ENCODE measurements at regions not wholly inside any gene's neighbourhood (a gene's known extent, or its start where the extent isn't known, plus 50 kb on each side); places are given as distances from the start of the nearest gene placed in this dataset.

- TF ChIP-seq TCF4 (CRISPR knock-in tag; IDR thresholded peaks at IDR 0.05; ENCODE audit: borderline replicate concordance) (no peak), BACH2 (CRISPR knock-in tag; IDR thresholded peaks at IDR 0.05; ENCODE audit: borderline replicate concordance) (no peak), OSR1 (CRISPR knock-in tag; IDR thresholded peaks at IDR 0.05) (no peak)
Observed at GRCh38 chr2:175743011-175743410, 259.1 kb downstream of the LNPK start (continued).

- TF ChIP-seq CSRNP3 (CRISPR knock-in tag; IDR thresholded peaks at IDR 0.05) (no peak), RARB (CRISPR knock-in tag; IDR thresholded peaks at IDR 0.05) (no peak), ARNTL (CRISPR knock-in tag; IDR thresholded peaks at IDR 0.05; ENCODE audit: borderline replicate concordance, low read depth) (no peak), ZFP3 (CRISPR knock-in tag; IDR thresholded peaks at IDR 0.05) (no peak), TSHZ2 (CRISPR knock-in tag; IDR thresholded peaks at IDR 0.05) (no peak), ZNF70 (CRISPR knock-in tag; IDR thresholded peaks at IDR 0.05) (no peak), ZC3H10 (CRISPR knock-in tag; IDR thresholded peaks at IDR 0.05) (no peak), TOX (CRISPR knock-in tag; IDR thresholded peaks at IDR 0.05; ENCODE audit: borderline replicate concordance) (no peak)
- ATAC-seq = no peak
Observed at GRCh38 chr2:175742367-175742766, 259.7 kb downstream of the LNPK start.

- ATAC-seq = no peak
- TF ChIP-seq BACH2 (CRISPR knock-in tag; IDR thresholded peaks at IDR 0.05; ENCODE audit: borderline replicate concordance) = no peak
- no peak for TF ChIP-seq RARB (CRISPR knock-in tag; IDR thresholded peaks at IDR 0.05)
- no peak for TF ChIP-seq TOX (CRISPR knock-in tag; IDR thresholded peaks at IDR 0.05; ENCODE audit: borderline replicate concordance)
- no peak for TF ChIP-seq ARNTL (CRISPR knock-in tag; IDR thresholded peaks at IDR 0.05; ENCODE audit: borderline replicate concordance, low read depth)
- no peak for TF ChIP-seq CSRNP3 (CRISPR knock-in tag; IDR thresholded peaks at IDR 0.05)
- TF ChIP-seq CREB5 (CRISPR knock-in tag; IDR thresholded peaks at IDR 0.05; ENCODE audit: low read depth) = no peak
- no peak for TF ChIP-seq TSHZ2 (CRISPR knock-in tag; IDR thresholded peaks at IDR 0.05)
- no peak for TF ChIP-seq ZC3H10 (CRISPR knock-in tag; IDR thresholded peaks at IDR 0.05)
- no peak for TF ChIP-seq GLIS3 (CRISPR knock-in tag; IDR thresholded peaks at IDR 0.05)
- TF ChIP-seq PATZ1 (CRISPR knock-in tag; IDR thresholded peaks at IDR 0.05; ENCODE audit: borderline replicate concordance) = no peak
- TF ChIP-seq SNAI2 (CRISPR knock-in tag; IDR thresholded peaks at IDR 0.05) = no peak
- no peak for TF ChIP-seq POU6F1 (CRISPR knock-in tag; IDR thresholded peaks at IDR 0.05; ENCODE audit: borderline replicate concordance, low read depth)
- TF ChIP-seq ISL1 (CRISPR knock-in tag; IDR thresholded peaks at IDR 0.05) = no peak
- no peak for TF ChIP-seq ESRRG (CRISPR knock-in tag; IDR thresholded peaks at IDR 0.05)
Observed at GRCh38 chr2:175741164-175741563, 260.9 kb downstream of the LNPK start.
